Endothelial cell of hepatic sinusoid (primary cell): ENCODE measurements at regions not wholly inside any gene's neighbourhood (a gene's known extent, or its start where the extent isn't known, plus 50 kb on each side); places are given as distances from the start of the nearest gene placed in this dataset.

ENCODE experiments used
- in situ Hi-C: cut with HindIII; loops from 2 replicates; pipeline ENCODE4 v1.10.0; 2017; ENCODE audit warnings: low sequenced_read_pairs

DNA sequence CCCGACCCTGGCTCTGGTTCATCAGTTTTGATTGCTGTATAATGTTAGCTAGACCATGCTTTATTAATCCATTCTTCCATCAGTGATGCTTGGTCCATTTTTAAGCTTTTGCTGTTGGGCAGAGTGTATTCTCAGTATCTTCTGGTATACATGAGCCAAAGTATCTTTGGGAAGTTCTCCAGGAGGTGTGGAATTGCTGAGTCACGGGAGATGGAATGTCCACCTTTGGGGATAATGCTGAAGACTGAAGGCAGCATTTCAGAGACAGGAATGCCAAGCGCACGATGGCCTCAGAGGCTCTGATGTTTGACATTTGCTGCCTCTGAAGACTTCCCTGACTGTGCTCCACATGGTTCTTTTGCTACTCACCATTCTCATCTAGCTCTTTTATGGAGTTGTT lies 266.3 kb upstream of the KAZN start:
- in situ Hi-C loops: no loop called here

GRCh38 chr1:14334336-14335176 lies 263.9 kb upstream of the KAZN start:
- in situ Hi-C loops: no loop called here

- in situ Hi-C loops: no loop called here
These were observed 260.0 kb upstream of the KAZN start for GRCh38 chr1:14338509-14338908.

GRCh38 chr1:14339288-14339687 lies 259.2 kb upstream of the KAZN start:
- in situ Hi-C loops: no loop called here

GRCh38 chr1:14340002-14340785 lies 258.3 kb upstream of the KAZN start:
- in situ Hi-C loops: no loop called here

GRCh38 chr1:14341147-14341546 lies 257.3 kb upstream of the KAZN start:
- in situ Hi-C loops: no loop called here

- in situ Hi-C loops: no loop called here
These were observed 252.4 kb upstream of the KAZN start for GRCh38 chr1:14345946-14346550.

DNA sequence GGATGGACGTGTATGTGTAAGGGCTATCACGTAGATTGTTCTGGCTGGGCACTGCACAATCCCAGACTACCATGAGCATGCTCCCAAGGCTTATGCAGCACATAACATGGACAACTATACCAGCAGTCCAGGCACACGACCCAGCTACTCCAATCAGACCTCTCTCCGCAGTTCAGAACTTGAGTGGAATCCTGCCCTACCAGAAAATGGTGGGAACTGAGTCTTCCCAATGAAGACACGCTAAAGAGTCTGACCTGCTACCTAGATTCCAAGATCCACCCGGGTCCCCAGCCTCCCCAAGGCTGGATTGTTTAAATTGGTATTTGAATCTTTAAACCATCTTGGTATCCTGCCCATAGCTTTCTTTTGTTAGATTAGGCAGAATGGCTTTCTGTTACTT lies 251.3 kb upstream of the KAZN start:
- in situ Hi-C loops: no loop called here

DNA sequence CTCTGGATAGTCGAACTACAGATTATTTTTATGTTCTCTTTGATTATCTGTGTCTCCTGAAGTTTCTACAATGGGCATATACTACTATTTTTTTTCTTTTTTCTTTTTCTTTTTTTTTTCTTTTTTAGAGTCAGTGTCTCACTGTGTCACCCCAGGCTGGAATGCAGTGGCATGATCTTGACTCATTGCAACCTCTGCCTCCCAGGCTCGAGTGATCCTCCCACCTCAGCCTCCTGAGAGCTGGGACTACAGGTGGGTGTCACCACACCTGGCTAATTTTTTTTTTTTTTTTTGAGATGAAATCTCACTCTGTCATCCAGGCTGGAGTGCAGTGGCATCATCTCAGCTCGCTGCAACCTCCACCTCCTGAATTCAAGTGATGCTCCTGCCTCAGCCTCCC lies 250.7 kb upstream of the KAZN start:
- in situ Hi-C loops: no loop called here

GRCh38 chr1:14350197-14350596 lies 248.3 kb upstream of the KAZN start:
- in situ Hi-C loops: no loop called here

GRCh38 chr1:14352897-14353296 lies 245.6 kb upstream of the KAZN start:
- in situ Hi-C loops: no loop called here

DNA sequence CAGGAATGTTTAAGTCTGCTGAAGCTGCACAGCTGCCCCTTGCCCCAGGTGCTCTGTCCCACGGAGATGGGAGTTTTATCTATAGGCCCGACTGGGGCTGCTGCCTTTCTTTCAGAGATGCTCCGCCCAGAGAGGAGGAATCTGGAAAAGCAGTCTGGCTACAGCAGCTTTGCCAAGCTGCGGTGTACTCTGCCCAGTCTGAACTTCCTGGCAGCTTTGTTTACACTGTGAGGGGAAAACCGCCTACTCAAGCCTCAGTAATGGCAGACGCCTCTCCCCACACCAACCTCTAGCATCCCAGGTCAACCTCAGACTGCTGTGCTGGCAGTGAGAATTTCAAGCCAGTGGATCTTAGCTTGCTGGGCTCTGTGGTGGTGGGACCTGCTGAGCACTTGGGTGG lies 237.5 kb upstream of the KAZN start:
- in situ Hi-C loops: loop anchor here (5.0 kb wide), 2 partner anchors 41 to 84 kb away; no protein-coding TSS in a partner anchor

DNA sequence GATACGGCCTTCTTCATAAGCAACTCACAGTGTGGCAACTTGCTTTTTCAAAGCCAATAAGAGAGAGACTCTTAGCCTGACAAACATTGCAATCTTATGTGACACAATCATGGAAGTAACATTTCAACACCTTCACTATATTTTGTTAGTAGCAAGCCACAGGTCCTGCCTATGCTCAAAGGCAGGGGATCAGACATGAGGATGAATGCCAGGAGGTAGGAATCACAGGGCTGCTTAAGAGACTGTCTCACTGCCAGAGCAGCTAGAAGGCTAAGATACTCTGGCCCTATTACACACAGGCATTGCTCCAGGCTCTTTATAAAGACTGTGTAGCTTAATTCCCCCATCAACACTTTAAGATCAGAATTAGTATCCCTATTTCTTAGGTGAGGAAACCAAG lies 236.2 kb upstream of the KAZN start:
- in situ Hi-C loops: loop anchor here (5.0 kb wide), 2 partner anchors 40 to 85 kb away; no protein-coding TSS in a partner anchor

GRCh38 chr1:14363036-14363590 lies 235.4 kb upstream of the KAZN start:
- in situ Hi-C loops: loop anchor here (5.0 kb wide), 2 partner anchors 39 to 86 kb away; no protein-coding TSS in a partner anchor

- in situ Hi-C loops: loop anchor here (5.0 kb wide), 2 partner anchors 38 to 87 kb away; no protein-coding TSS in a partner anchor
These were observed 234.6 kb upstream of the KAZN start for GRCh38 chr1:14363707-14364413.

GRCh38 chr1:14365301-14365988 lies 233.0 kb upstream of the KAZN start:
- in situ Hi-C loops: no loop called here

GRCh38 chr1:14366091-14367018 lies 232.1 kb upstream of the KAZN start:
- in situ Hi-C loops: no loop called here

DNA sequence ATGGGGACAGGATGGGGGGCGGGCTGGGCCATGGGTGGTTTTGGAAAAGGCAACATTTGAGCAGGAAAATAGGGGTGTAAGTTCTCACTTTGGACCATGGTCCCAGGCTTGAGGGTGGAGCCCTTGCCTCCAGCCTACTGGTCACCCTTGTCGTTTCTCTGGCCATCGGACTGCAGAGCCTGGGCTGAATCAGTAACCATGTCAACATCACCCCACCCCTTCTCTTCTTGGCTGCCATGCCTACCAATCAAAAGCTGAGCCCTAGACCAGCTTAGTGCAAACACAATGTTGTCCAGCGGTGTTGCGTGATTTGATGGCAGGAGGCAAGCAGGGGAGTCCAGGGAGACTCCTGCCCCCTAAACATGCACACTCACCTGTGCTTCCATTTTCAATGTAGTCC lies 231.0 kb upstream of the KAZN start:
- in situ Hi-C loops: no loop called here
